DND-41 (cell line): ENCODE measurements at regions not wholly inside any gene's neighbourhood (a gene's known extent, or its start where the extent isn't known, plus 50 kb on each side); places are given as distances from the start of the nearest gene placed in this dataset.
A peak's percentile ranks its signal among the peaks of the same experiment; 100 is the strongest.

Experiments
- ATAC-seq: fragments of 200-7000 bp; cut with Tn5 transposase; 3 replicates; pipeline ENCODE4 v1.9.1; 2021; ENCODE audit warnings: low read depth; ENCODE audit not compliant: insufficient read depth
- DNase-seq: peaks from one replicate; pipeline ENCODE4 v3.0.0-alpha.2; 2020
- H2AFZ ChIP-seq: 2 replicates; pipeline ENCODE4 v1.6.0; 2012; ENCODE audit warnings: low read depth, low read length
- H3K27ac ChIP-seq: 2 replicates; pipeline ENCODE4 v1.5.1; 2012; ENCODE audit warnings: low read length, inconsistent platforms
- H3K27me3 ChIP-seq: fragments of 200-600 bp; sonication (generic); 2 replicates; pipeline ENCODE4 v1.6.0; 2012; ENCODE audit warnings: low read length, mild to moderate bottlenecking, inconsistent platforms; ENCODE audit not compliant: insufficient read depth, poor library complexity
- H3K36me3 ChIP-seq: 2 replicates; pipeline ENCODE4 v1.5.1; 2012; ENCODE audit warnings: low read length, inconsistent platforms; ENCODE audit not compliant: insufficient read depth
- H3K4me1 ChIP-seq: 2 replicates; pipeline ENCODE4 v1.5.1; 2012; ENCODE audit warnings: mild to moderate bottlenecking, low read length; ENCODE audit not compliant: insufficient read depth
- H3K4me2 ChIP-seq: 2 replicates; pipeline ENCODE4 v1.6.0; 2012; ENCODE audit warnings: mild to moderate bottlenecking, moderate library complexity, low read length, inconsistent platforms; ENCODE audit not compliant: insufficient read depth
- H3K4me3 ChIP-seq, 2 experiments: fragments of 200-600 bp in 1 of 2; shearing (Covaris generic) in 1 of 2; 2 replicates each; pipeline ENCODE4 v1.5.1; 2012 to 2016; ENCODE audit warnings: inconsistent platforms in 2 of 2, low read length in 2 of 2, mild to moderate bottlenecking in 2 of 2, low read depth in 1 of 2, moderate library complexity in 1 of 2
- H3K79me2 ChIP-seq: 2 replicates; pipeline ENCODE4 v1.6.0; 2012; ENCODE audit warnings: low read length, inconsistent platforms; ENCODE audit not compliant: insufficient read depth
- H3K9ac ChIP-seq: 2 replicates; pipeline ENCODE4 v1.6.0; 2012; ENCODE audit warnings: low read depth, mild to moderate bottlenecking, inconsistent platforms, low read length, moderate library complexity
- H3K9me3 ChIP-seq: 2 replicates; pipeline ENCODE4 v1.5.1; 2012; ENCODE audit warnings: low read length, moderate library complexity, mild to moderate bottlenecking, inconsistent platforms; ENCODE audit not compliant: insufficient read depth, severe bottlenecking
- H4K20me1 ChIP-seq: 2 replicates; pipeline ENCODE4 v1.6.0; 2012; ENCODE audit warnings: low read length; ENCODE audit not compliant: insufficient read depth
- EZH2 ChIP-seq: IDR thresholded peaks from 3 replicates; pipeline ENCODE4 v1.6.1; 2012; ENCODE audit warnings: borderline replicate concordance, low read depth, mild to moderate bottlenecking, moderate library complexity, low read length, inconsistent platforms; ENCODE audit not compliant: severe bottlenecking
- TF ChIP-seq, protein P1 (sequence below): IDR thresholded peaks from 2 replicates; pipeline ENCODE4 v1.5.1; 2012; ENCODE audit warnings: borderline replicate concordance, low read length, moderate library complexity, mild to moderate bottlenecking; ENCODE audit not compliant: poor library complexity, severe bottlenecking; ENCODE audit errors: extremely low read depth

- Histone ChIP-seq H3K4me3 (no peak overlapping the region), H2AFZ (no peak overlapping the region), H3K79me2 (no peaks in the 10 kb centered on the region), H3K9ac (no peak overlapping the region), H3K27ac (no peak overlapping the region), H3K4me1 (no peaks in the 10 kb centered on the region), H3K27me3 (no peaks in the 10 kb centered on the region), H4K20me1 (no peaks in the 10 kb centered on the region), H3K9me3 (no peaks in the 10 kb centered on the region), H3K4me2 (no peak overlapping the region), H3K36me3 (no peaks in the 10 kb centered on the region)
- no peak for TF ChIP-seq EZH2
- TF ChIP-seq, protein P1, sequence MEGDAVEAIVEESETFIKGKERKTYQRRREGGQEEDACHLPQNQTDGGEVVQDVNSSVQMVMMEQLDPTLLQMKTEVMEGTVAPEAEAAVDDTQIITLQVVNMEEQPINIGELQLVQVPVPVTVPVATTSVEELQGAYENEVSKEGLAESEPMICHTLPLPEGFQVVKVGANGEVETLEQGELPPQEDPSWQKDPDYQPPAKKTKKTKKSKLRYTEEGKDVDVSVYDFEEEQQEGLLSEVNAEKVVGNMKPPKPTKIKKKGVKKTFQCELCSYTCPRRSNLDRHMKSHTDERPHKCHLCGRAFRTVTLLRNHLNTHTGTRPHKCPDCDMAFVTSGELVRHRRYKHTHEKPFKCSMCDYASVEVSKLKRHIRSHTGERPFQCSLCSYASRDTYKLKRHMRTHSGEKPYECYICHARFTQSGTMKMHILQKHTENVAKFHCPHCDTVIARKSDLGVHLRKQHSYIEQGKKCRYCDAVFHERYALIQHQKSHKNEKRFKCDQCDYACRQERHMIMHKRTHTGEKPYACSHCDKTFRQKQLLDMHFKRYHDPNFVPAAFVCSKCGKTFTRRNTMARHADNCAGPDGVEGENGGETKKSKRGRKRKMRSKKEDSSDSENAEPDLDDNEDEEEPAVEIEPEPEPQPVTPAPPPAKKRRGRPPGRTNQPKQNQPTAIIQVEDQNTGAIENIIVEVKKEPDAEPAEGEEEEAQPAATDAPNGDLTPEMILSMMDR = no peak
- ATAC-seq (no peak), DNase-seq (no peak)
Measured at GRCh38 chr5:124511791-124512190, 234.6 kb downstream of the ZNF608 start.

- Histone ChIP-seq H3K4me3 (no peak overlapping the region), H3K4me1 (no peaks in the 10 kb centered on the region), H3K36me3 (no peaks in the 10 kb centered on the region), H4K20me1 (no peaks in the 10 kb centered on the region), H3K79me2 (no peaks in the 10 kb centered on the region), H3K9ac (no peak overlapping the region), H3K4me2 (no peak overlapping the region), H3K27me3 (no peaks in the 10 kb centered on the region), H2AFZ (no peak overlapping the region), H3K9me3 (no peaks in the 10 kb centered on the region), H3K27ac (no peak overlapping the region)
- ATAC-seq = no peak
- no peak for DNase-seq
- TF ChIP-seq EZH2 = no peak
- TF ChIP-seq, protein P1 = no peak
Measured at GRCh38 chr5:124507688-124508087, 238.8 kb downstream of the ZNF608 start.

GRCh38 chr5:124504081-124504916 lies 242.1 kb downstream of the ZNF608 start:
- ATAC-seq (no peak), DNase-seq (no peak)
- H3K4me1 ChIP-seq = no peaks in the 10 kb centered on the region
- no peaks in the 10 kb centered on the region for H3K79me2 ChIP-seq
- no peaks in the 10 kb centered on the region for H3K27me3 ChIP-seq
- no peak overlapping the region for H3K4me2 ChIP-seq
- H4K20me1 ChIP-seq = no peaks in the 10 kb centered on the region
- no peaks in the 10 kb centered on the region for H3K36me3 ChIP-seq
- no peaks in the 10 kb centered on the region for H3K9me3 ChIP-seq
- H3K9ac ChIP-seq = no peak overlapping the region
- 0 out of 2 replicates have a peak overlapping the region, but pooled peaks have one; percentile 9 for H2AFZ ChIP-seq
- no peak overlapping the region for H3K27ac ChIP-seq
- TF ChIP-seq, protein P1 = no peak
- no peak for TF ChIP-seq EZH2
- H3K4me3 ChIP-seq = no peak overlapping the region
